HepG2 (cell line): ENCODE measurements at regions not wholly inside any gene's neighbourhood (a gene's known extent, or its start where the extent isn't known, plus 50 kb on each side); places are given as distances from the start of the nearest gene placed in this dataset.
A peak's percentile ranks its signal among the peaks of the same experiment; 100 is the strongest.

ENCODE experiments used
- E2F5 ChIP-seq: sonication (generic); formaldehyde crosslinking; conservative IDR thresholded peaks from 2 replicates; pipeline ENCODE4 v1.4.0; 2020; ENCODE audit warnings: missing genetic modification reagents
- FOXO4 ChIP-seq: sonication (generic); formaldehyde crosslinking; conservative IDR thresholded peaks from 2 replicates; pipeline ENCODE4 v1.8.1; 2023; ENCODE audit warnings: missing genetic modification reagents
- GMEB1 ChIP-seq: sonication (generic); formaldehyde crosslinking; IDR thresholded peaks from 2 replicates; pipeline ENCODE4 v1.5.1; 2020; ENCODE audit warnings: missing genetic modification reagents, mild to moderate bottlenecking, borderline replicate concordance
- GTF2F1 ChIP-seq: fragments of 150-350 bp; IDR thresholded peaks from 2 replicates; pipeline ENCODE4 v1.6.1; 2014; ENCODE audit warnings: low read length
- MAF1 ChIP-seq: sonication (generic); formaldehyde crosslinking; IDR thresholded peaks from 2 replicates; pipeline ENCODE4 v1.5.0; 2020; ENCODE audit warnings: missing genetic modification reagents, borderline replicate concordance
- MXD1 ChIP-seq: sonication (generic); formaldehyde crosslinking; IDR thresholded peaks from 2 replicates; pipeline ENCODE4 v1.4.0; 2020; ENCODE audit warnings: mild to moderate bottlenecking, missing genetic modification reagents
- MXI1 ChIP-seq: IDR thresholded peaks from 3 replicates; pipeline ENCODE4 v1.6.1; 2012; ENCODE audit warnings: low read depth, low read length, inconsistent platforms, borderline replicate concordance
- NR2C2 ChIP-seq: sonication (generic); formaldehyde crosslinking; IDR thresholded peaks from 2 replicates; pipeline ENCODE4 v1.4.0; 2020; ENCODE audit warnings: missing genetic modification reagents, mild to moderate bottlenecking, moderate library complexity, borderline replicate concordance
- PATZ1 ChIP-seq: sonication (generic); formaldehyde crosslinking; IDR thresholded peaks from 2 replicates; pipeline ENCODE4 v1.4.0; 2020; ENCODE audit warnings: missing genetic modification reagents
- PCBP1 ChIP-seq: fragments of 200-400 bp; formaldehyde crosslinking; IDR thresholded peaks from 2 replicates; pipeline ENCODE4 v1.6.1; 2017; ENCODE audit warnings: mild to moderate bottlenecking, low read depth, low read length, borderline replicate concordance
- RARA ChIP-seq: IDR thresholded peaks from 2 replicates; pipeline ENCODE4 v1.6.1; 2016; ENCODE audit warnings: missing genetic modification reagents, missing compliant biosample characterization
- RCOR2 ChIP-seq: IDR thresholded peaks from 2 replicates; pipeline ENCODE4 v1.6.1; 2016; ENCODE audit warnings: missing biosample characterization, missing genetic modification reagents
- RFXANK ChIP-seq: IDR thresholded peaks from 2 replicates; pipeline ENCODE4 v1.6.1; 2016
- SMAD9 ChIP-seq: sonication (generic); formaldehyde crosslinking; IDR thresholded peaks from 2 replicates; pipeline ENCODE4 v1.5.1; 2020; ENCODE audit warnings: mild to moderate bottlenecking, missing genetic modification reagents
- ZBTB33 ChIP-seq: sonication (generic); formaldehyde crosslinking; IDR thresholded peaks from 2 replicates; pipeline ENCODE4 v1.4.0; 2020; ENCODE audit warnings: missing genetic modification reagents
- ZBTB38 ChIP-seq: sonication (generic); formaldehyde crosslinking; IDR thresholded peaks from 2 replicates; pipeline ENCODE4 v1.5.1; 2020; ENCODE audit warnings: mild to moderate bottlenecking, missing genetic modification reagents
- ZFP36L1 ChIP-seq: sonication (generic); formaldehyde crosslinking; IDR thresholded peaks from 2 replicates; pipeline ENCODE4 v1.8.0; 2022; ENCODE audit warnings: mild to moderate bottlenecking, missing genetic modification reagents, moderate library complexity
- ZNF335 ChIP-seq: sonication (generic); formaldehyde crosslinking; IDR thresholded peaks from 2 replicates; pipeline ENCODE4 v1.4.0; 2020; ENCODE audit warnings: missing genetic modification reagents
- ZNF878 ChIP-seq: sonication (generic); formaldehyde crosslinking; IDR thresholded peaks from 2 replicates; pipeline ENCODE4 v1.8.1; 2023; ENCODE audit warnings: mild to moderate bottlenecking, missing genetic modification reagents, moderate library complexity
- TF ChIP-seq, protein P1 (sequence below): IDR thresholded peaks from 2 replicates; pipeline ENCODE4 v1.6.1; 2016; ENCODE audit warnings: low read depth, borderline replicate concordance

DNA sequence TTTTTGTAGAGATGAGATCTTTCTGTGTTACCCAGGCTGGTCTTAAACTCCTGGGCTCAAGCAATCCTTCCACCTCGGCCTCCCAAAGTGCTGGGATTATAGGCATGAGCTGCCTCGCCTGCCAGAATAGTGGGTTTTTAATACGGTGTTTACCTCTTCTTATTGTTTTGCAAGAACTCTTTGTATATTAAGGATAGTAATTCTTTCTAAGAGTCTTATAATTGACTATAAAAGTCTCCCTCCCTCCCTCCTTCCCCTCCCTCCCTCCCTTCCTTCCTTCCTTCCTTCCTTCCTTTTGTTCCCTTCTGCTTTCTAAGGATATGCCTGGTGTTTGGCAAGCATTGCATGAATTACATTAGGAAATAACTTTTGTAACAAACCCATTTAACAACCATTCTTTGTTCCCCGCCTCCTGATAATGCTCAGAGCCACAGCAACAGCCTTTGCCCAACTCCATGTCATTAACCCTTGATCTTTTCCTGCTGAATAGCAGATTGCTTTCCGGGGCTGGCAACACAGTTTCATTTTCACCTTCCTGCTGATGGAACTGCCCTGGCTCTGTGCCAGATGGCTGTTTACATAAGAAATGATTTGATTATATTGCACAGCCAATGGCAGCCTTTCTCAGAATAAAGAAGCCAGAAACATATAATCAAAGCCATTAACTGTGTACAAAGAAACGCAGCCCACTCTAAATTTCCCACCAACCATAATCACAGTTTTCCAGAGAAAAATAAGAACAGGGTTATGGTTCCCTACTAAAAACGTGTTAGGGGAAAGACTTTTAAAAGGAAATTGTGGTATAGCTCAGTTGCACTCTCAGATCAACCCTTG, 143.7 kb upstream of the PTPN1 start (continued):
- peak; percentile 81 for TF ChIP-seq PATZ1 (CRISPR knock-in tag)
- TF ChIP-seq MXI1, result peak; percentile 57; the same call in 1 of the 3 replicates
- peak; percentile 61; the same call in 1 of the 2 replicates for TF ChIP-seq ZBTB38 (CRISPR knock-in tag)
- TF ChIP-seq, protein P1, sequence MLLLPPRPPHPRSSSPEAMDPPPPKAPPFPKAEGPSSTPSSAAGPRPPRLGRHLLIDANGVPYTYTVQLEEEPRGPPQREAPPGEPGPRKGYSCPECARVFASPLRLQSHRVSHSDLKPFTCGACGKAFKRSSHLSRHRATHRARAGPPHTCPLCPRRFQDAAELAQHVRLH (CRISPR knock-in tag), result peak; percentile 82; the same call in 1 of the 2 replicates
- TF ChIP-seq ZFP36L1 (CRISPR knock-in tag), result no peak; the same call in 1 of the 2 replicates
- TF ChIP-seq NR2C2 (CRISPR knock-in tag), result peak; percentile 63; the same call in 1 of the 2 replicates
- peak; percentile 74 for TF ChIP-seq ZBTB33 (CRISPR knock-in tag)
- no peak for TF ChIP-seq SMAD9 (CRISPR knock-in tag)
- TF ChIP-seq E2F5 (CRISPR knock-in tag), result no peak
- no peak for TF ChIP-seq FOXO4 (CRISPR knock-in tag)
- TF ChIP-seq ZNF878 (CRISPR knock-in tag), result peak; percentile 58; the same call in 1 of the 2 replicates
- peak; percentile 52; the same call in 1 of the 2 replicates for TF ChIP-seq RFXANK (CRISPR knock-in tag)
- TF ChIP-seq RARA, result peak; percentile 93
- TF ChIP-seq GMEB1, result peak; percentile 51; the same call in 1 of the 2 replicates
- TF ChIP-seq GTF2F1, result peak; percentile 98
- TF ChIP-seq MAF1 (CRISPR knock-in tag), result peak; percentile 42; the same call in 1 of the 2 replicates
- no peak for TF ChIP-seq MXD1 (CRISPR knock-in tag)
- 0 out of 2 replicates have a peak, but pooled peaks have one; percentile 72 for TF ChIP-seq PCBP1
- TF ChIP-seq ZNF335 (CRISPR knock-in tag), result peak; percentile 78
- TF ChIP-seq RCOR2 (CRISPR knock-in tag), result peak; percentile 90
